CD4-positive, alpha-beta T cell (primary cell): ENCODE measurements at regions not wholly inside any gene's neighbourhood (a gene's known extent, or its start where the extent isn't known, plus 50 kb on each side); places are given as distances from the start of the nearest gene placed in this dataset.

Experiments used
- ATAC-seq: fragments of 200-7000 bp; cut with Tn5 transposase; one replicate; pipeline ENCODE4 v1.10.0; 2022; ENCODE audit warnings: mild to moderate bottlenecking; ENCODE audit not compliant: poor library complexity
- CTCF ChIA-PET: fragments of 350-600 bp; sonication (Branson Sonifier 250); formaldehyde crosslinking; loops from one replicate; lab custom pipeline; 2021; ENCODE audit warnings: antibody characterized with exemption, inconsistent platforms; lab: Charles Lee
- POLR2A ChIA-PET: fragments of 350-600 bp; sonication (Branson Sonifier 250); formaldehyde crosslinking; loops from one replicate; lab custom pipeline; 2021; ENCODE audit warnings: antibody characterized with exemption, inconsistent platforms; lab: Charles Lee
- DNase-seq, 14 experiments: peaks; one replicate each; pipeline ENCODE4 v3.0.0-alpha.2; 2013 to 2020; ENCODE audit warnings: mixed read lengths in 2 of 14
- H3K27ac ChIP-seq, 2 donors: one replicate each; pipeline versions ENCODE4 v1.5.1 to v1.7.0; 2013; ENCODE audit warnings: low read length in 2 of 2, low read depth in 1 of 2, mild to moderate bottlenecking in 1 of 2
- H3K27me3 ChIP-seq, 2 experiments: 1 replicate in 1 of 2; 2 replicates in 1 of 2; pipeline versions ENCODE4 v1.6.1 to v1.7.0; 2013; ENCODE audit warnings: low read length in 2 of 2, control low read depth in 1 of 2, mild to moderate bottlenecking in 1 of 2, moderate library complexity in 1 of 2; ENCODE audit not compliant: insufficient read depth in 2 of 2, control insufficient read depth in 1 of 2
- H3K36me3 ChIP-seq: one replicate; pipeline ENCODE4 v1.6.1; 2013; ENCODE audit warnings: low read length, control low read depth; ENCODE audit not compliant: insufficient read depth
- H3K4me1 ChIP-seq: one replicate; pipeline ENCODE4 v1.6.1; 2013; ENCODE audit warnings: low read length, control low read depth; ENCODE audit not compliant: insufficient read depth
- H3K4me3 ChIP-seq: one replicate; pipeline ENCODE4 v1.5.1; 2013; ENCODE audit warnings: mild to moderate bottlenecking, low read length, moderate library complexity
- H3K9me3 ChIP-seq, 2 experiments: 1 replicate in 1 of 2; 2 replicates in 1 of 2; pipeline versions ENCODE4 v1.6.1 to v1.7.0; 2013; ENCODE audit warnings: low read length in 2 of 2, mild to moderate bottlenecking in 2 of 2, control low read depth in 1 of 2, moderate library complexity in 1 of 2; ENCODE audit not compliant: control insufficient read depth in 1 of 2, insufficient read depth in 1 of 2
- H3K27ac Mint-ChIP-seq: one replicate; pipeline ENCODE4 v1.8.0; 2020; ENCODE audit warnings: mixed read lengths
- H3K27me3 Mint-ChIP-seq: one replicate; pipeline ENCODE4 v1.8.0; 2021; ENCODE audit warnings: mixed read lengths
- H3K36me3 Mint-ChIP-seq: one replicate; pipeline ENCODE4 v1.8.0; 2021; ENCODE audit warnings: low read depth, mixed read lengths
- H3K4me1 Mint-ChIP-seq: one replicate; pipeline ENCODE4 v1.8.0; 2021; ENCODE audit warnings: low read depth, mixed read lengths
- H3K4me3 Mint-ChIP-seq: one replicate; pipeline ENCODE4 v1.8.0; 2020; ENCODE audit warnings: mild to moderate bottlenecking, mixed read lengths
- H3K9me3 Mint-ChIP-seq: one replicate; pipeline ENCODE4 v1.8.0; 2020; ENCODE audit warnings: mixed read lengths
- CTCF ChIP-seq: fragments of 200-600 bp; IDR thresholded peaks from one replicate; pipeline ENCODE4 v1.8.0; 2022; ENCODE audit warnings: antibody characterized with exemption, mild to moderate bottlenecking
- intact Hi-C, 2 experiments: fragments of 100-400 bp; cut with DNase I in 1 of 2; cut with micrococcal nuclease in 1 of 2; formaldehyde crosslinking; loops; one replicate each; pipeline versions ENCODE4 v1.15.1 to v1.9.0; 2023 to 2025; cut with DNase I, micrococcal nuclease

GRCh38 chr3:141434255-141434654 is 52.6 kb upstream of the RASA2 start:
- DNase-seq = no peak
- H3K27ac ChIP-seq = no peak overlapping the region
- H3K4me3 Mint-ChIP-seq = no peak overlapping the region
- peaks cover 42% of the 10 kb centered on the region for H3K4me1 Mint-ChIP-seq
- H3K9me3 Mint-ChIP-seq = no peaks in the 10 kb centered on the region
- TF ChIP-seq CTCF = no peak
- no peaks in the 10 kb centered on the region for H3K27me3 Mint-ChIP-seq
- H3K9me3 ChIP-seq = no peaks in the 10 kb centered on the region
- H3K27me3 ChIP-seq = no peaks in the 10 kb centered on the region
- peaks cover 43% of the 10 kb centered on the region for H3K36me3 Mint-ChIP-seq
- intact Hi-C loops = no loop called here
- CTCF ChIA-PET = interaction anchor here (1.0 to 1.9 kb wide), 2 partner anchors 21 to 64 kb away, joined by 5 to 7 read pairs; no protein-coding TSS in a partner anchor
- POLR2A ChIA-PET = no interaction called here
- peaks cover 7% of the 10 kb centered on the region for H3K4me1 ChIP-seq
- no peak for ATAC-seq
- H3K27ac Mint-ChIP-seq = no peak overlapping the region
- H3K36me3 ChIP-seq = peaks cover 10% of the 10 kb centered on the region
- no peak overlapping the region for H3K4me3 ChIP-seq

- no peaks in the 10 kb centered on the region for H3K9me3 Mint-ChIP-seq
- H3K27me3 Mint-ChIP-seq = no peaks in the 10 kb centered on the region
- intact Hi-C loops = loop anchor here in 1 of 2 experiments (2.0 kb wide), 1 partner anchor 15 kb away; no protein-coding TSS in a partner anchor
- POLR2A ChIA-PET = interaction anchor here (0.6 to 1.2 kb wide), 5 partner anchors 16 to 169 kb away, joined by 3 to 5 read pairs (median 3); no protein-coding TSS in a partner anchor
- no peak overlapping the region for H3K4me3 Mint-ChIP-seq
- Histone ChIP-seq H3K27ac (no peak overlapping the region), H3K27me3 (no peaks in the 10 kb centered on the region), H3K36me3 (peaks cover 11% of the 10 kb centered on the region), H3K4me1 (peaks cover 2% of the 10 kb centered on the region), H3K4me3 (no peak overlapping the region), H3K9me3 (no peaks in the 10 kb centered on the region)
- no peak overlapping the region for H3K27ac Mint-ChIP-seq
- H3K4me1 Mint-ChIP-seq = peaks cover 50% of the 10 kb centered on the region
- peaks cover 46% of the 10 kb centered on the region for H3K36me3 Mint-ChIP-seq
- no peak for TF ChIP-seq CTCF
- CTCF ChIA-PET = interaction anchor here (1.0 to 1.4 kb wide), 5 partner anchors 16 to 132 kb away, joined by 3 to 5 read pairs (median 3); no protein-coding TSS in a partner anchor
- no peak for DNase-seq
- no peak for ATAC-seq
These were observed 50.6 kb upstream of the RASA2 start for GRCh38 chr3:141436180-141436579.
